PFSK-1 (cell line): ENCODE measurements at regions not wholly inside any gene's neighbourhood (a gene's known extent, or its start where the extent isn't known, plus 50 kb on each side); places are given as distances from the start of the nearest gene placed in this dataset.

ENCODE experiments used
- FOXP2 ChIP-seq: optimal IDR thresholded peaks from 2 replicates; pipeline ENCODE3; 2011; ENCODE audit warnings: borderline replicate concordance, control low read depth, inconsistent platforms; ENCODE audit not compliant: insufficient read depth; ENCODE audit errors: extremely low read length, extremely low read depth
- POLR2AphosphoS5 ChIP-seq: IDR thresholded peaks from 2 replicates; pipeline ENCODE4 v1.6.1; 2012; ENCODE audit warnings: low read depth, mild to moderate bottlenecking, control low read depth, low read length, moderate library complexity
- REST ChIP-seq, 2 experiments: IDR thresholded peaks; 2 replicates each; pipeline versions ENCODE4 v1.6.1 to v1.8.0; 2011 to 2012; ENCODE audit warnings: low read depth in 2 of 2, low read length in 2 of 2, control low read depth in 1 of 2, inconsistent platforms in 1 of 2, mild to moderate bottlenecking in 1 of 2, moderate library complexity in 1 of 2; ENCODE audit not compliant: insufficient read depth in 1 of 2
- SIN3A ChIP-seq: IDR thresholded peaks from 2 replicates; pipeline ENCODE4 v1.6.1; 2012; ENCODE audit warnings: mild to moderate bottlenecking, low read length, moderate library complexity, borderline replicate concordance; ENCODE audit not compliant: insufficient read depth
- TAF1 ChIP-seq: IDR thresholded peaks from 2 replicates; pipeline ENCODE4 v1.6.1; 2012; ENCODE audit warnings: low read length, control low read depth, borderline replicate concordance; ENCODE audit not compliant: insufficient read depth

DNA sequence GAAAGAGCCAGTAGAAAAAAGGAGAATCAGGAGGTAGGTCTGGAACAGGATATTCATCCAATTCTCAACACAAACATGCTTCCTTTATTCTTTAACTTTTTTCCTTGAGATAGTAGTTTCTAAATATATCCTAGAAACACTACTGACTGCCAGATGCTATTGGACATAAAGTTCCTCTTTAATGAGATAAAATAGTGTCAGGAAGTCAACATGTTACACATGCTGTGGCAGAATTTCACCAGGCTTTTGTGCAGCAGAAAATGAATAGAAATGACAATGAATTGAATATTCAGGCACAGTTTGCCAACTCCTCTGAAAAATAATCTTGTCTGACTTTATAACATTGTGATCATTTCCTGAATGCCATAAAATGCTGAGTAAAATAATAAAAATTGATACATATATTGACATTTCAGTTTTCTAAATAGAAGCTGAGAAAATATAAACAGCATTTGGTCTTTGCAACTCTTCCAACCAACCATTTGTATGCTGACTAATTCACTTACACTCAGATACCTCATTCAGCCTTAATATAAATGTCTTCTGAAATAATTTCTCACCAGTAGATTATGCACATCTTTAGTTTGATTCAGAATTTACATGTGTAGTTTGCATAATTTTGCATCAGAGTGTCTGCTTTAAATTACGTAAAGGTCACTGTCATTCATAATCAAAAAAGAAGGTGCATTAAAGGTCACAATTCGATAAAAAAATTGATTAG is 486.1 kb upstream of the ADGRL2 start:
- TF ChIP-seq REST (IDR thresholded peaks at IDR 0.05; ENCODE audit: insufficient read depth in 1 of 2, low read depth in 2 of 2, low read length in 2 of 2) (no peak), POLR2AphosphoS5 (no peak), SIN3A (no peak), TAF1 (no peak), FOXP2 (no peak)

- TF ChIP-seq TAF1, result no peak
- TF ChIP-seq POLR2AphosphoS5, result no peak
- TF ChIP-seq SIN3A, result no peak
- no peak for TF ChIP-seq REST (IDR thresholded peaks at IDR 0.05; ENCODE audit: insufficient read depth in 1 of 2, low read depth in 2 of 2, low read length in 2 of 2)
- no peak for TF ChIP-seq FOXP2
These were observed 487.4 kb upstream of the ADGRL2 start for GRCh38 chr1:81313289-81313688.

GRCh38 chr1:81312272-81312754 is 488.4 kb upstream of the ADGRL2 start:
- TF ChIP-seq SIN3A (no peak), TAF1 (no peak), POLR2AphosphoS5 (no peak), REST (IDR thresholded peaks at IDR 0.05; ENCODE audit: insufficient read depth in 1 of 2, low read depth in 2 of 2, low read length in 2 of 2) (no peak)

- TF ChIP-seq REST (IDR thresholded peaks at IDR 0.05; ENCODE audit: insufficient read depth in 1 of 2, low read depth in 2 of 2, low read length in 2 of 2) (no peak), SIN3A (no peak), TAF1 (no peak), POLR2AphosphoS5 (no peak), FOXP2 (no peak)
These were observed 490.5 kb upstream of the ADGRL2 start for GRCh38 chr1:81310250-81310649.
